Central memory CD8-positive, alpha-beta T cell (primary cell): ENCODE measurements at regions not wholly inside any gene's neighbourhood (a gene's known extent, or its start where the extent isn't known, plus 50 kb on each side); places are given as distances from the start of the nearest gene placed in this dataset.

Experiments
- ATAC-seq: fragments of 150-1000 bp; cut with Tn5 transposase; replicated peaks from 2 replicates; pipeline ENCODE4 v1.10.0; 2022; ENCODE audit warnings: mild to moderate bottlenecking, moderate FRiP score, moderate number of reproducible peaks; ENCODE audit not compliant: poor library complexity, severe bottlenecking; ENCODE audit errors: extremely low read depth
- DNase-seq, 2 donors: peaks; one replicate each; pipeline ENCODE4 v3.0.0; 2021; ENCODE audit warnings: low spot score in 2 of 2
- H3K27ac Mint-ChIP-seq: one replicate; pipeline ENCODE4 v1.8.0; 2022; ENCODE audit warnings: low read depth, mild to moderate bottlenecking, moderate library complexity, mixed read lengths
- H3K27me3 Mint-ChIP-seq: one replicate; pipeline ENCODE4 v1.8.0; 2022; ENCODE audit warnings: mixed read lengths
- H3K36me3 Mint-ChIP-seq: one replicate; pipeline ENCODE4 v1.8.0; 2022; ENCODE audit warnings: mild to moderate bottlenecking, moderate library complexity, mixed read lengths; ENCODE audit not compliant: insufficient read depth
- H3K4me1 Mint-ChIP-seq: one replicate; pipeline ENCODE4 v1.8.0; 2022; ENCODE audit warnings: mixed read lengths
- H3K4me3 Mint-ChIP-seq: one replicate; pipeline ENCODE4 v1.8.0; 2022; ENCODE audit warnings: mild to moderate bottlenecking, moderate library complexity, mixed read lengths
- H3K9me3 Mint-ChIP-seq: one replicate; pipeline ENCODE4 v1.8.0; 2022; ENCODE audit warnings: mixed read lengths

DNA sequence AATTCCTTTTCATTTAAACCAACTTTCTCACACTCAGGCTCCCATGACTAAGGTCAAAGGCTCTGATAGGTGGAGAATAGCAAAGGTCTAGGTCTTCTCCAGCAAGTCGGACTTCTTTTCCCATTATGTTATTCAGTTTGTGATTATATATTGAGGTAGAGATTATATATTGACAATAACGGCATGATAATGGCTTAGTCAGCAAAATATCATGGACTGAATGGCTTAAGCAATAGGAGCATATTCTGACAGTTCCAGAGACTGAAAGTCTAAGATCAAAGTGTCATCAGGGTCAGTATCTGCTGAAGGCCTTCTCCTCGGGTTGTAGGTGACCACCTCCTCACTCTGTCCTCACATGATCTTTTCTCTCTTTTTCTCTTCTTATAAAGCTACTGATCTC lies 1251.4 kb downstream of the ROBO1 start:
- no peaks in the 10 kb centered on the region for H3K4me1 Mint-ChIP-seq
- peaks cover 19% of the 10 kb centered on the region for H3K9me3 Mint-ChIP-seq
- no peaks in the 10 kb centered on the region for H3K36me3 Mint-ChIP-seq
- no peak overlapping the region for H3K27ac Mint-ChIP-seq
- H3K27me3 Mint-ChIP-seq: no peaks in the 10 kb centered on the region
- no peak for DNase-seq
- ATAC-seq: no peak
- H3K4me3 Mint-ChIP-seq: no peak overlapping the region

DNA sequence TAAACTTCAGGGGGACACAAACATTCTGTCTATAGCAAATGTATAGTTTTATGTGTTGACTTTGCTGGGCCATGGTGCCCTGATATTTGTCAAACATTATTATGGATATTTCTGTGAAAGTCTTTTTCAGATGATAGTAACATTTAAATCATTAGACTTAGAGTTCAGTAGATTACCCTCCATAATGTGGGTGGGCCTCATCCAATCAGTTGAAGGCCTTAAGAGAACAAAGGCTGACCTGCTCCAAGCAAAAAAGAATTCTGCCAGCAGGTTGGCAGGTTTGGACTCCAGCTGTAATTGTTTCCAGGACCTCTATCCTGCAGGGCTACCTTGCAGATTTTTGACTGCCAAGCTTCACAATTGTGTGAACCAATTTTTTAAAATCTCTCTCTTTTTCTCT lies 1250.9 kb downstream of the ROBO1 start:
- ATAC-seq (no peak), DNase-seq (no peak)
- Mint-ChIP-seq H3K27me3 (no peaks in the 10 kb centered on the region), H3K4me3 (no peak overlapping the region), H3K36me3 (no peaks in the 10 kb centered on the region), H3K27ac (no peak overlapping the region), H3K9me3 (peaks cover 19% of the 10 kb centered on the region), H3K4me1 (no peaks in the 10 kb centered on the region)

DNA sequence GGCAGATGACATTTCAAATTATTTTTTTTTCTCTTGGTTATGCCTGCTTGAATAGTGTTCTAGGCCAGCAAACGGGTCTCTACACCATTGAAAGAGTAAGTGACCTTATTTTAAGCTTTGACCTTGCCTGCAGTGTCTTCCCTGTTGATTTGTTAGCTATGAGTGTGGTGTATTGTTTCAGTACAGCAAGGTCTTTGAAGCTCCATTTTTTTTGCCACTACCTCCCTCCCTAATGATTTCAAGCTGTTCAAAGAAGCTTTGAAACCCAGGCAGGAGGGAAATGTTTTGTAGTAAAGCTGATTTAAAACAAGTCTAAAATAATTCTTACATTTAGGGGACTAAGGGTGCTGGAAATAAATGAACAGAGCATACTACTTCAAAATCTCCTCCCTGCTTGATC lies 1249.8 kb downstream of the ROBO1 start:
- Mint-ChIP-seq H3K27me3 (no peaks in the 10 kb centered on the region), H3K9me3 (peaks cover 25% of the 10 kb centered on the region), H3K36me3 (no peaks in the 10 kb centered on the region), H3K4me3 (no peak overlapping the region), H3K27ac (no peak overlapping the region), H3K4me1 (no peaks in the 10 kb centered on the region)
- DNase-seq: no peak
- ATAC-seq: no peak

DNA sequence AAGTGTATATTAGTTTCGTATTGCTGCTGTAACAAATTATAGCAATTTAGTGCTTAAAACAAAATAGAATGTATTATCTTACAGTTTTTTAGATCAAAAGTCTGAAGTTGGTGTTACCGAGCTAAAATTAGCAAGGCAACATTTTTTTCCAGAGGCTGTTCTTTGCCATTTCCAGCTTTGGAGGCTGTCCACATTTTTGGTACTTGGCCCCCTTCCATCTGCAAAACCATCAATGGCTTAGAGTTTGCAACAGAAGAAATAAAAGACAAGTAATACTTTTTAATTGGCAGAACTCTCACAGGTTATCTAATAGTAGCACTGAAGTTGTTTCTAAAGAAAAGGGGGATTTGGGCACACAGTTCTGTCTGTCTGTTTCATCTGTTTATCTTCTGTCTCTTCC lies 1248.5 kb downstream of the ROBO1 start:
- ATAC-seq (no peak), DNase-seq (no peak)
- no peak overlapping the region for H3K4me3 Mint-ChIP-seq
- peaks cover 23% of the 10 kb centered on the region for H3K9me3 Mint-ChIP-seq
- H3K27me3 Mint-ChIP-seq: no peaks in the 10 kb centered on the region
- no peaks in the 10 kb centered on the region for H3K4me1 Mint-ChIP-seq
- H3K36me3 Mint-ChIP-seq: no peaks in the 10 kb centered on the region
- H3K27ac Mint-ChIP-seq: no peak overlapping the region

DNA sequence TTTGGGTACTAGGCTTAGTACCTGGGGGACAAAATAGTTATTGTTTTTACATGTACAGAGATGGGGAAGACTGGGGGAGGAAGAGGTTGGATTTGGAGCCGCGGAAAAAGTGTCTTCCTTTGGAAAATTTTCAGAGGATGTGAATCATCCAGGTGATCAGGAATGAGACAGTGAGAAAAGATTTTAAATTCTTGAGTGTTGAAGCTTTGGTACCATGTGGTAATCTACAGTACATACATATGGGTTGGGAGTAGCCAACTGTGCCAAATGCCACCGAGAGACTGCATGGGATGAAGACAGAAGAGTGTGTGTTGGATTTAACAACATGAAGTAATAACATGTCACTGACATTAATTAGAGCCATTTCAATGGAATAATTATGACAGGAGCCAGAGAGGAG lies 1238.2 kb downstream of the ROBO1 start:
- no peaks in the 10 kb centered on the region for H3K36me3 Mint-ChIP-seq
- H3K4me1 Mint-ChIP-seq: no peaks in the 10 kb centered on the region
- peaks cover 28% of the 10 kb centered on the region for H3K9me3 Mint-ChIP-seq
- no peak overlapping the region for H3K4me3 Mint-ChIP-seq
- no peaks in the 10 kb centered on the region for H3K27me3 Mint-ChIP-seq
- ATAC-seq: no peak
- DNase-seq: no peak
- H3K27ac Mint-ChIP-seq: no peak overlapping the region

DNA sequence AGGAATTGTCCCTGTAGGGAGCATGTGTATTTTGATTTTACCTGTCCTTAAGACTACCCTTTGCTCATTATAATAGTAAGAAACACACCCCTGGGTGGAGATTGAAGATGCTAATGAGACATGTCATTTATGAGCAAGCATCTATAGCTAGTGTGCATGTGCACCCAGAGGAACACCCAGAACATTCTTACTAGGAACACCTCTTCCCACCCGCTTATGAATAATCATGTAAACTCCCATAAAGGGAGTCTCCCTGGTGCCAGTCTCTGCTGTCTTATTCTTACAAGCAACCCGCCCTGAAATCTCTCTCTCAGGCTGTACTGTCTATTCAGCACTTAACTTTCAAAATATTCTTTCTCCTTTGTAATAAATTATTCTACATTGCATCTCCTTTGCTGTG lies 1227.3 kb downstream of the ROBO1 start:
- peaks cover 33% of the 10 kb centered on the region for H3K9me3 Mint-ChIP-seq
- no peak for ATAC-seq
- no peaks in the 10 kb centered on the region for H3K36me3 Mint-ChIP-seq
- H3K27ac Mint-ChIP-seq: no peak overlapping the region
- no peaks in the 10 kb centered on the region for H3K27me3 Mint-ChIP-seq
- no peak overlapping the region for H3K4me3 Mint-ChIP-seq
- H3K4me1 Mint-ChIP-seq: no peaks in the 10 kb centered on the region
- no peak for DNase-seq

DNA sequence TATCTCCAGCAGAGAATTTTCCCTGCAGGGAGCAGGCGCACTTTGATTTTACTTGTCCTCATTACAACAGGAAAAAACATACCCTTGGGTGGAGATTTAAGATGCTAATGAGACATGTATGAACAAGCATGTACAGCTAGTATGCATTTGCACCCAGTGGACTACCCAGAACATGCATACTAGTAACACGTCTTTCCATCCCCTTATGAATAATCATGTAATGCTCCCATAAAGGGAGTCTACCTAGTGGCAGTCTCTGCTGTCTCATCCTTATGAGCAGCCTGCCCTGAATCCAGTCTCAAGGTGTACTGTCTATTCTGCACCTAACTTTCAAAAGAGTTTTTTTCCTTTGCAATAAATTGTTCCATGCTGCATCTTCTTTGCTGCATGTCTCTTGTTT lies 1222.0 kb downstream of the ROBO1 start:
- no peaks in the 10 kb centered on the region for H3K4me1 Mint-ChIP-seq
- no peaks in the 10 kb centered on the region for H3K27me3 Mint-ChIP-seq
- H3K27ac Mint-ChIP-seq: no peak overlapping the region
- DNase-seq (no peak), ATAC-seq (no peak)
- peaks cover 3% of the 10 kb centered on the region for H3K36me3 Mint-ChIP-seq
- H3K9me3 Mint-ChIP-seq: peaks cover 41% of the 10 kb centered on the region
- H3K4me3 Mint-ChIP-seq: no peak overlapping the region
